ENCODE measurements at regions not wholly inside any gene's neighbourhood (a gene's known extent, or its start where the extent isn't known, plus 50 kb on each side); places are given as distances from the start of the nearest gene placed in this dataset.

GRCh38 chr3:89000886-89001285, 106.5 kb upstream of the EPHA3 start:
- TF ChIP-seq POLR2A (IDR thresholded peaks at IDR 0.05; ENCODE audit: low read length) (no peak), GATA1 (IDR thresholded peaks at IDR 0.05; ENCODE audit: low read depth, low read length) (no peak)

All from erythroblast (primary cell).